Mesenchymal stem cell (in vitro differentiated cells and primary cell): ENCODE measurements at regions not wholly inside any gene's neighbourhood (a gene's known extent, or its start where the extent isn't known, plus 50 kb on each side); places are given as distances from the start of the nearest gene placed in this dataset.

Experiments used
- DNase-seq: peaks from one replicate; pipeline ENCODE4 v3.0.0-alpha.2; 2013
- H2AFZ ChIP-seq: one replicate; pipeline ENCODE4 v1.6.1; 2013; ENCODE audit warnings: low read depth, mild to moderate bottlenecking, control low read depth, inconsistent platforms, low read length, moderate library complexity
- H2AK5ac ChIP-seq: 2 replicates; pipeline ENCODE4 v1.6.1; 2013; ENCODE audit warnings: low read length, moderate library complexity, mild to moderate bottlenecking, inconsistent platforms; ENCODE audit not compliant: severe bottlenecking
- H2BK120ac ChIP-seq: one replicate; pipeline ENCODE4 v1.6.1; 2013; ENCODE audit warnings: low read depth, mild to moderate bottlenecking, inconsistent platforms, low read length, moderate library complexity
- H2BK12ac ChIP-seq, 2 experiments: one replicate each; pipeline ENCODE4 v1.6.1; 2013; ENCODE audit warnings: inconsistent platforms in 2 of 2, low read length in 2 of 2, mild to moderate bottlenecking in 2 of 2, moderate library complexity in 2 of 2, control low read depth in 1 of 2
- H2BK15ac ChIP-seq: one replicate; pipeline ENCODE4 v1.6.1; 2013; ENCODE audit warnings: mild to moderate bottlenecking, low read depth, inconsistent platforms; ENCODE audit not compliant: poor library complexity, severe bottlenecking
- H2BK5ac ChIP-seq: 2 replicates; pipeline ENCODE4 v1.6.1; 2013; ENCODE audit warnings: low read depth, mild to moderate bottlenecking, low read length, control low read depth, inconsistent platforms; ENCODE audit not compliant: poor library complexity, severe bottlenecking
- H3K14ac ChIP-seq, 2 experiments: one replicate each; pipeline ENCODE4 v1.6.1; 2013; ENCODE audit warnings: inconsistent platforms in 2 of 2, low read length in 2 of 2, control low read depth in 1 of 2, mild to moderate bottlenecking in 1 of 2, moderate library complexity in 1 of 2
- H3K18ac ChIP-seq, 2 experiments: one replicate each; pipeline ENCODE4 v1.6.1; 2013; ENCODE audit warnings: inconsistent platforms in 2 of 2, low read length in 2 of 2, control low read depth in 1 of 2, low read depth in 1 of 2, mild to moderate bottlenecking in 1 of 2
- H3K23ac ChIP-seq, 2 experiments: one replicate each; pipeline ENCODE4 v1.6.1; 2013; ENCODE audit warnings: inconsistent platforms in 2 of 2, low read length in 2 of 2, mild to moderate bottlenecking in 2 of 2, moderate library complexity in 2 of 2, control low read depth in 1 of 2
- H3K27ac ChIP-seq: 2 replicates; pipeline ENCODE4 v1.5.1; 2013; ENCODE audit warnings: mild to moderate bottlenecking, moderate library complexity, low read length, control low read depth, inconsistent platforms; ENCODE audit not compliant: poor library complexity, severe bottlenecking
- H3K27me3 ChIP-seq, 2 experiments: 2 replicates each; pipeline versions ENCODE4 v1.6.1 to v1.7.0; 2013; ENCODE audit warnings: low read length in 2 of 2, mild to moderate bottlenecking in 2 of 2, moderate library complexity in 2 of 2, control low read depth in 1 of 2, inconsistent platforms in 1 of 2; ENCODE audit not compliant: control insufficient read depth in 1 of 2, insufficient read depth in 1 of 2
- H3K36me3 ChIP-seq, 2 experiments: 2 replicates each; pipeline versions ENCODE4 v1.6.1 to v1.7.0; 2013; ENCODE audit warnings: low read length in 2 of 2, control low read depth in 1 of 2, inconsistent platforms in 1 of 2, low read depth in 1 of 2, mild to moderate bottlenecking in 1 of 2; ENCODE audit not compliant: insufficient read depth in 2 of 2, control insufficient read depth in 1 of 2
- H3K4ac ChIP-seq, 2 experiments: one replicate each; pipeline ENCODE4 v1.6.1; 2013; ENCODE audit warnings: inconsistent platforms in 2 of 2, low read length in 2 of 2, mild to moderate bottlenecking in 2 of 2, moderate library complexity in 2 of 2, control low read depth in 1 of 2, low read depth in 1 of 2
- H3K4me1 ChIP-seq: 2 replicates; pipeline ENCODE4 v1.6.1; 2013; ENCODE audit warnings: low read depth, low read length, control low read depth; ENCODE audit not compliant: control insufficient read depth, insufficient read depth
- H3K4me2 ChIP-seq: 2 replicates; pipeline ENCODE4 v1.6.1; 2013; ENCODE audit warnings: low read length, mild to moderate bottlenecking, inconsistent platforms; ENCODE audit not compliant: poor library complexity, severe bottlenecking
- H3K4me3 ChIP-seq, 2 experiments: 2 replicates each; pipeline versions ENCODE4 v1.5.1 to v1.7.0; 2013; ENCODE audit warnings: low read length in 2 of 2, mild to moderate bottlenecking in 2 of 2, control low read depth in 1 of 2, low read depth in 1 of 2; ENCODE audit not compliant: insufficient read depth in 1 of 2
- H3K79me1 ChIP-seq: replicated peaks from 2 replicates; pipeline ENCODE4 v1.6.1; 2013; ENCODE audit warnings: mild to moderate bottlenecking, control low read depth, low read length, inconsistent platforms; ENCODE audit not compliant: poor library complexity, severe bottlenecking
- H3K9ac ChIP-seq: 2 replicates; pipeline ENCODE4 v1.7.0; 2013; ENCODE audit warnings: mild to moderate bottlenecking, low read length, moderate library complexity
- H3K9me3 ChIP-seq: 2 replicates; pipeline ENCODE4 v1.7.0; 2013; ENCODE audit warnings: mild to moderate bottlenecking, low read length; ENCODE audit not compliant: control insufficient read depth
- H4K8ac ChIP-seq: one replicate; pipeline ENCODE4 v1.6.1; 2013; ENCODE audit warnings: inconsistent platforms, mild to moderate bottlenecking, low read length, moderate library complexity
- H4K91ac ChIP-seq: one replicate; pipeline ENCODE4 v1.6.1; 2013; ENCODE audit warnings: mild to moderate bottlenecking, low read length, inconsistent platforms
- WGBS: methylation state at CpG from one replicate; pipeline ENCODE4 v1.1.7; 2013; ENCODE audit warnings: mixed read lengths; 5-methylcytosine and 5-hydroxymethylcytosine counted together

DNA sequence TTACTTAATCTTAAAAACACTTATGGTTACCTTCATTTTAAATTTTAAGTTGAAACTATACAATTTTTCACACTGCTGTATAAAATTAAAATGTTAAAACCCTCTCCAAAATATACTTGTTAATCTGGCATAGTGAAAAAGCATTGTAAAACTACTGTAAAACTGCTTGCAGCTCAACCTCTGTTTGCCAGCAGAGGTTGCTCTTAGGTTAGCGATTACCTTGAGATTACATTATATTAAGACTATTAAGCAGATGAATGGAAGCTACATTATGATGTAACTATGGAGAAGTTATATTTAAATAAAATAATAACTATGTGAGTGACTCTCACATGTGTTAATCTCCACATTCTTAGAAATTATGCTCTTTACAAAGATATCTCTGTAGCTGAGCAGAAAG lies 143.6 kb upstream of the SLITRK3 start:
- Histone ChIP-seq H3K4ac (no peak overlapping the region), H2AFZ (no peak overlapping the region), H3K79me1 (no peaks in the 10 kb centered on the region), H3K27ac (no peak overlapping the region), H3K9me3 (no peaks in the 10 kb centered on the region), H3K36me3 (no peaks in the 10 kb centered on the region), H3K4me2 (no peak overlapping the region), H2BK5ac (no peak overlapping the region), H3K27me3 (no peaks in the 10 kb centered on the region), H4K8ac (no peak overlapping the region), H2BK12ac (no peak overlapping the region), H3K4me1 (no peaks in the 10 kb centered on the region), H2AK5ac (no peak overlapping the region), H2BK15ac (no peak overlapping the region), H3K9ac (no peak overlapping the region), H4K91ac (no peak overlapping the region), H3K4me3 (no peak overlapping the region), H2BK120ac (no peak overlapping the region), H3K18ac (no peak overlapping the region), H3K14ac (no peak overlapping the region), H3K23ac (no peak overlapping the region)
- DNase-seq, result peak; percentile 22
- WGBS, result no CpG with 5 or more reads among the region's 1 CpG

DNA sequence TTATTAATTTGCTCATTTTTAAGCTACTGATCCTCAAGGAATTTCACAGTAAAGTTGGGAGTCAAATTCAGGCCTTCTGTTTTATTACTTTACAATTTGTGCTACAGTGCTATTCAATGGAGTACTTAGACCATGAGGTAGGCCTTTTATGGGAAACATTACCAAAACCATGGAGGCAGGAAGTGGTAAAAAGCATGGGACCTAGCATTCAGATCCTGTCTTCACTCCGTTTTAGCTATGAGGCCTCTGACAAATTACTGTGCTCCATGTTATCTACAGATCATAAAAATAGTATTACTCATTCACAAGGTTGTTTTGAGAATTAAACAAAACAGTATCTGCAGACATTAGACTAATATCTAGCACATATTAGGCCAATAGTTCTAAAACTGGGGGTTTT lies 140.6 kb upstream of the SLITRK3 start:
- 0% methylated on average over 1 of the region's 1 CpG for WGBS
- Histone ChIP-seq H2AK5ac (no peak overlapping the region), H3K4me2 (no peak overlapping the region)

More for the DNA sequence above, 140.6 kb upstream of the SLITRK3 start:
- Histone ChIP-seq H3K27ac (no peak overlapping the region), H2BK12ac (no peak overlapping the region), H3K4me1 (no peaks in the 10 kb centered on the region), H4K8ac (no peak overlapping the region), H2BK5ac (no peak overlapping the region), H2BK120ac (no peak overlapping the region), H3K27me3 (no peaks in the 10 kb centered on the region), H3K4ac (no peak overlapping the region), H2BK15ac (no peak overlapping the region), H3K9me3 (no peaks in the 10 kb centered on the region), H2AFZ (no peak overlapping the region), H3K36me3 (no peaks in the 10 kb centered on the region), H3K4me3 (no peak overlapping the region), H3K9ac (no peak overlapping the region), H3K79me1 (no peaks in the 10 kb centered on the region), H3K14ac (no peak overlapping the region), H3K18ac (no peak overlapping the region), H4K91ac (no peak overlapping the region), H3K23ac (no peak overlapping the region)
- peak; percentile 65 for DNase-seq
